Endothelial cell of umbilical vein (primary cell): ENCODE measurements at regions not wholly inside any gene's neighbourhood (a gene's known extent, or its start where the extent isn't known, plus 50 kb on each side); places are given as distances from the start of the nearest gene placed in this dataset.

ENCODE experiments used
- BruUV-seq: library from RNA; stranded (reverse); fragments of 400-500 nt; replicated peaks from 2 replicates; lab custom pipeline; 2021; lab: Mats Ljungman, UMichigan
- CTCF ChIA-PET: fragments of 300-600, 350-600 bp; sonication (Branson Sonifier 250); formaldehyde crosslinking; loops from one replicate; lab custom pipeline; 2021; ENCODE audit warnings: antibody characterized with exemption, inconsistent platforms; lab: Charles Lee
- POLR2A ChIA-PET: fragments of 300-600, 350-600 bp; sonication (Branson Sonifier 250); formaldehyde crosslinking; loops from one replicate; lab custom pipeline; 2021; ENCODE audit warnings: antibody characterized with exemption, inconsistent platforms; lab: Charles Lee
- DNase-seq: peaks from one replicate; pipeline ENCODE4 v3.0.0-alpha.2; 2011; ENCODE audit warnings: low read depth, low spot score
- FAIRE-seq: peaks from 2 replicates; lab custom pipeline; 2011; peaks lifted over from hg19 to GRCh38; lab: Jason Lieb, UNC
- H2AFZ ChIP-seq: 2 replicates; pipeline ENCODE4 v1.6.0; 2012; ENCODE audit warnings: low read depth, low read length, control low read depth, inconsistent platforms
- H3K27ac ChIP-seq: 2 replicates; pipeline ENCODE4 v1.5.1; 2011; ENCODE audit warnings: low read depth, mild to moderate bottlenecking, control low read depth, low read length, moderate library complexity; ENCODE audit not compliant: insufficient read depth
- H3K27me3 ChIP-seq, 2 experiments: 2 replicates each; pipeline versions ENCODE4 v1.6.0 to v1.6.1; 2011; ENCODE audit warnings: low read length in 2 of 2, mixed read lengths in 1 of 2; ENCODE audit not compliant: control insufficient read depth in 2 of 2, insufficient read depth in 2 of 2
- H3K36me3 ChIP-seq, 2 experiments: 2 replicates in 1 of 2; 3 replicates in 1 of 2; pipeline ENCODE4 v1.5.1; 2011; ENCODE audit warnings: low read length in 2 of 2, mild to moderate bottlenecking in 1 of 2, moderate library complexity in 1 of 2; ENCODE audit not compliant: control insufficient read depth in 2 of 2, insufficient read depth in 2 of 2; ENCODE audit errors: extremely low read depth in 1 of 2
- H3K4me1 ChIP-seq: 3 replicates; pipeline ENCODE4 v1.5.1; 2011; ENCODE audit warnings: mild to moderate bottlenecking, low read length; ENCODE audit not compliant: control insufficient read depth, insufficient read depth; ENCODE audit errors: extremely low read depth
- H3K4me2 ChIP-seq: 2 replicates; pipeline ENCODE4 v1.6.1; 2011; ENCODE audit warnings: low read length, control low read depth, mixed read lengths; ENCODE audit not compliant: insufficient read depth
- H3K4me3 ChIP-seq, 3 experiments: fragments of 200-600 bp in 1 of 3; sonication (generic), shearing (Covaris generic) in 1 of 3; replicated peaks in 1 of 3; 2 replicates each; pipeline ENCODE4 v1.5.1; 2011 to 2016; ENCODE audit warnings: control low read depth in 3 of 3, low read length in 3 of 3, mild to moderate bottlenecking in 2 of 3, inconsistent platforms in 1 of 3, low read depth in 1 of 3, moderate library complexity in 1 of 3; ENCODE audit not compliant: insufficient read depth in 1 of 3
- H3K79me2 ChIP-seq: 2 replicates; pipeline ENCODE4 v1.6.0; 2012; ENCODE audit warnings: low read length, inconsistent platforms; ENCODE audit not compliant: control insufficient read depth, insufficient read depth
- H3K9ac ChIP-seq: replicated peaks from 2 replicates; pipeline ENCODE3; 2011; ENCODE audit warnings: low read length, control low read depth; ENCODE audit not compliant: insufficient read depth; ENCODE audit errors: extremely low read depth
- H3K9me1 ChIP-seq: replicated peaks from 3 replicates; pipeline ENCODE4 v1.6.0; 2011; ENCODE audit warnings: mild to moderate bottlenecking, low read length; ENCODE audit not compliant: control insufficient read depth, insufficient read depth; ENCODE audit errors: extremely low read depth
- H3K9me3 ChIP-seq: replicated peaks from 2 replicates; pipeline ENCODE4 v1.5.1; 2012; ENCODE audit warnings: low read length, inconsistent platforms; ENCODE audit not compliant: control insufficient read depth, insufficient read depth
- H4K20me1 ChIP-seq: replicated peaks from 2 replicates; pipeline ENCODE3; 2011; ENCODE audit warnings: mild to moderate bottlenecking, low read length; ENCODE audit not compliant: control insufficient read depth, insufficient read depth; ENCODE audit errors: extremely low read depth
- CTCF ChIP-seq, 2 donors: IDR thresholded peaks; 1 replicate in 1 of 2; 2 replicates in 1 of 2; pipeline ENCODE4 v1.5.1; 2011; ENCODE audit warnings: low read length in 2 of 2, mild to moderate bottlenecking in 2 of 2, moderate library complexity in 2 of 2, control low read depth in 1 of 2, inconsistent platforms in 1 of 2, low read depth in 1 of 2; ENCODE audit not compliant: insufficient read depth in 1 of 2; ENCODE audit errors: extremely low read depth in 1 of 2
- EZH2 ChIP-seq: IDR thresholded peaks from 2 replicates; pipeline ENCODE4 v1.6.1; 2012; ENCODE audit warnings: borderline replicate concordance, low read depth, mild to moderate bottlenecking, moderate library complexity, low read length, inconsistent platforms; ENCODE audit not compliant: severe bottlenecking
- FOS ChIP-seq: IDR thresholded peaks from 2 replicates; pipeline ENCODE4 v1.6.1; 2011; ENCODE audit warnings: mild to moderate bottlenecking, low read length, moderate library complexity, borderline replicate concordance; ENCODE audit not compliant: insufficient read depth
- GATA2 ChIP-seq: IDR thresholded peaks from 2 replicates; pipeline ENCODE4 v1.7.0; 2011; ENCODE audit warnings: low read depth, mild to moderate bottlenecking, moderate library complexity, mixed read lengths, low read length; ENCODE audit not compliant: insufficient read length, insufficient read depth
- JUN ChIP-seq: IDR thresholded peaks from 2 replicates; pipeline ENCODE4 v1.6.1; 2011; ENCODE audit warnings: borderline replicate concordance, low read depth; ENCODE audit not compliant: insufficient read length, insufficient read depth
- MAX ChIP-seq: IDR thresholded peaks from 2 replicates; pipeline ENCODE4 v1.6.1; 2011; ENCODE audit not compliant: insufficient read depth, insufficient read length
- MYC ChIP-seq: IDR thresholded peaks from one replicate; pipeline ENCODE4 v1.6.1; 2011; ENCODE audit warnings: mild to moderate bottlenecking, low read depth, low read length
- POLR2A ChIP-seq: IDR thresholded peaks from 2 replicates; pipeline ENCODE4 v1.6.1; 2012; ENCODE audit warnings: low read depth, mild to moderate bottlenecking, control low read depth, low read length
- POLR2AphosphoS5 ChIP-seq: IDR thresholded peaks from 2 replicates; pipeline ENCODE4 v1.6.1; 2012; ENCODE audit warnings: low read depth, mild to moderate bottlenecking, control low read depth, low read length, moderate library complexity; ENCODE audit not compliant: insufficient read depth
- dilution Hi-C: fragments of 300-500 bp; cut with MboI; formaldehyde crosslinking; loops from one replicate; pipeline ENCODE4 v1.15.0; 2019; ENCODE audit warnings: low sequenced_read_pairs; ENCODE audit not compliant: extremely low pct_ligation_motif_present
- intact Hi-C: fragments of 100-400 bp; cut with micrococcal nuclease; formaldehyde crosslinking; loops from one replicate; pipeline ENCODE4 v1.10.0; 2022

GRCh38 chr2:217415316-217415715 lies 555.5 kb upstream of the TNP1 start:
- Histone ChIP-seq H4K20me1 (no peaks in the 10 kb centered on the region), H3K9me1 (no peaks in the 10 kb centered on the region), H3K4me1 (no peaks in the 10 kb centered on the region), H3K27ac (no peak overlapping the region), H3K4me3 (no peak overlapping the region), H3K4me2 (no peak overlapping the region), H3K9ac (no peak overlapping the region), H2AFZ (no peak overlapping the region), H3K79me2 (no peaks in the 10 kb centered on the region), H3K9me3 (no peaks in the 10 kb centered on the region), H3K27me3 (no peaks in the 10 kb centered on the region), H3K36me3 (no peaks in the 10 kb centered on the region)
- TF ChIP-seq POLR2A: no peak
- TF ChIP-seq EZH2: no peak
- no peak for TF ChIP-seq GATA2
- DNase-seq (no peak), FAIRE-seq (no peak)
- no TSS peak for BruUV-seq
- ChIA-PET POLR2A (no interaction called here), CTCF (no interaction called here)
- dilution Hi-C loops: no loop called here
- intact Hi-C loops: no loop called here

DNA sequence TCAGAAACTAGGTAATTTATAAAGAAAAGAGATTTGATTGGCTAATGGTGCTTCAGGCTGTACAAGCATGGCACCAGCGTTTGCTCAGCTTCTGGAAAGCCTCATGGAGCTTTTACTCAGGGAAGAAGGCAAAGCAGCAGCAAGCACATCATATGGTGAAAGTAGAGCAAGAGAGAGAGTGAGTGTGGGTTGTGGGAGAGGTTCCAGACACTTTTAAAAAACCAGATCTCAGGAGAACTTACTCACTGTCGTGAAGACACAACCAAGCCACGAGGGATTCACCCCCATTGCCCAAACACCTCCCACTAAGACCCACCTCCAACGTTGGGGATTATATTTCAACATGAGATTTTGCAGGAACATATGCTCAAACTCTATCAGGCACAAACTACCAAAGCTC lies 554.6 kb upstream of the TNP1 start:
- no peaks in the 10 kb centered on the region for H3K9me3 ChIP-seq
- H3K4me2 ChIP-seq: no peak overlapping the region
- no peaks in the 10 kb centered on the region for H3K9me1 ChIP-seq
- DNase-seq (no peak), FAIRE-seq (no peak)
- dilution Hi-C loops (no loop called here), intact Hi-C loops (no loop called here)
- no peak overlapping the region for H3K4me3 ChIP-seq
- H3K9ac ChIP-seq: no peak overlapping the region
- no TSS peak for BruUV-seq
- POLR2A ChIA-PET: no interaction called here
- TF ChIP-seq GATA2 (no peak), EZH2 (no peak), CTCF (IDR thresholded peaks at IDR 0.05; ENCODE audit: extremely low read depth in 1 of 2, insufficient read depth in 1 of 2, low read depth in 1 of 2, low read length in 2 of 2) (no peak), POLR2AphosphoS5 (no peak), JUN (no peak), POLR2A (no peak), FOS (no peak), MAX (no peak), MYC (no peak)
- no peaks in the 10 kb centered on the region for H4K20me1 ChIP-seq
- no peak overlapping the region for H3K27ac ChIP-seq
- H3K4me1 ChIP-seq: no peaks in the 10 kb centered on the region
- H2AFZ ChIP-seq: no peak overlapping the region
- H3K27me3 ChIP-seq: no peaks in the 10 kb centered on the region
- CTCF ChIA-PET: no interaction called here
- no peaks in the 10 kb centered on the region for H3K79me2 ChIP-seq
- no peaks in the 10 kb centered on the region for H3K36me3 ChIP-seq
